ENCODE measurements at regions not wholly inside any gene's neighbourhood (a gene's known extent, or its start where the extent isn't known, plus 50 kb on each side); places are given as distances from the start of the nearest gene placed in this dataset.

- no peak for DNase-seq (ENCODE audit: low spot score)
These were observed 113.4 kb downstream of the MATN1 start for GRCh38 chr1:30609999-30610345.

GRCh38 chr1:30609336-30609998, 113.9 kb downstream of the MATN1 start:
- DNase-seq (ENCODE audit: low spot score): no peak

- no peak for DNase-seq (ENCODE audit: low spot score)
These were observed 115.7 kb downstream of the MATN1 start for GRCh38 chr1:30607723-30608122.

- no peak for DNase-seq (ENCODE audit: low spot score)
These were observed 117.2 kb downstream of the MATN1 start for GRCh38 chr1:30606166-30606565.

GRCh38 chr1:30605441-30605920, 117.9 kb downstream of the MATN1 start:
- DNase-seq (ENCODE audit: low spot score): no peak

GRCh38 chr1:30604801-30605440, 118.5 kb downstream of the MATN1 start:
- no peak for DNase-seq (ENCODE audit: low spot score)

GRCh38 chr1:30603081-30603858, 120.1 kb downstream of the MATN1 start:
- no peak for DNase-seq (ENCODE audit: low spot score)

- no peak for DNase-seq (ENCODE audit: low spot score)
These were observed 121.9 kb downstream of the MATN1 start for GRCh38 chr1:30601316-30602085.

GRCh38 chr1:30600706-30601105, 122.7 kb downstream of the MATN1 start:
- DNase-seq (ENCODE audit: low spot score): no peak

GRCh38 chr1:30600258-30600657, 123.1 kb downstream of the MATN1 start:
- no peak for DNase-seq (ENCODE audit: low spot score)

GRCh38 chr1:30599721-30600120, 123.7 kb downstream of the MATN1 start:
- no peak for DNase-seq (ENCODE audit: low spot score)

- DNase-seq (ENCODE audit: low spot score): no peak
These were observed 124.7 kb downstream of the MATN1 start for GRCh38 chr1:30598571-30599114.

GRCh38 chr1:30597711-30598110, 125.7 kb downstream of the MATN1 start:
- DNase-seq (ENCODE audit: low spot score): no peak

GRCh38 chr1:30596891-30597290, 126.5 kb downstream of the MATN1 start:
- no peak for DNase-seq (ENCODE audit: low spot score)

GRCh38 chr1:30596470-30596869, 126.9 kb downstream of the MATN1 start:
- no peak for DNase-seq (ENCODE audit: low spot score)

GRCh38 chr1:30589083-30589482, 134.3 kb downstream of the MATN1 start:
- DNase-seq (ENCODE audit: low spot score): no peak

GRCh38 chr1:30588311-30589073, 134.9 kb downstream of the MATN1 start:
- DNase-seq (ENCODE audit: low spot score): no peak

GRCh38 chr1:30586671-30587070, 136.7 kb downstream of the MATN1 start:
- no peak for DNase-seq (ENCODE audit: low spot score)

- no peak for DNase-seq (ENCODE audit: low spot score)
These were observed 143.8 kb downstream of the MATN1 start for GRCh38 chr1:30579580-30579979.

- DNase-seq (ENCODE audit: low spot score): no peak
These were observed 148.3 kb downstream of the MATN1 start for GRCh38 chr1:30575066-30575465.

GRCh38 chr1:30572192-30572591, 151.2 kb downstream of the MATN1 start:
- DNase-seq (ENCODE audit: low spot score): no peak

All from SK-N-DZ (cell line).